Chondrocyte (in vitro differentiated cells): ENCODE measurements at regions not wholly inside any gene's neighbourhood (a gene's known extent, or its start where the extent isn't known, plus 50 kb on each side); places are given as distances from the start of the nearest gene placed in this dataset.

ENCODE experiments used
- DNase-seq: peaks from one replicate; pipeline ENCODE4 v3.0.0; 2021; ENCODE audit warnings: mixed read lengths, low spot score
- H3K27ac Mint-ChIP-seq: one replicate; pipeline ENCODE4 v1.8.0; 2021; ENCODE audit warnings: mild to moderate bottlenecking, moderate library complexity, mixed read lengths; ENCODE audit not compliant: unreplicated experiment
- H3K27me3 Mint-ChIP-seq: 2 replicates; pipeline ENCODE4 v1.8.0; 2021; ENCODE audit warnings: low read depth, mixed read lengths
- H3K36me3 Mint-ChIP-seq: 2 replicates; pipeline ENCODE4 v1.8.0; 2021; ENCODE audit warnings: low read depth, mixed read lengths
- H3K4me1 Mint-ChIP-seq: 2 replicates; pipeline ENCODE4 v1.8.0; 2021; ENCODE audit warnings: low read depth, mild to moderate bottlenecking, mixed read lengths
- H3K4me3 Mint-ChIP-seq: one replicate; pipeline ENCODE4 v1.8.0; 2021; ENCODE audit warnings: mild to moderate bottlenecking, moderate library complexity, mixed read lengths; ENCODE audit not compliant: unreplicated experiment
- H3K9me3 Mint-ChIP-seq: 2 replicates; pipeline ENCODE4 v1.8.0; 2021; ENCODE audit warnings: low read depth, mixed read lengths
- TF ChIP-seq, protein P1 (sequence below): fragments of 200-600 bp; sonication (generic); IDR thresholded peaks from 2 replicates; pipeline ENCODE4 v1.5.0; 2021; ENCODE audit warnings: antibody characterized with exemption, mild to moderate bottlenecking, moderate library complexity

GRCh38 chr6:168877821-168878282 lies 375.8 kb downstream of the THBS2 start:
- no peak overlapping the region for H3K4me3 Mint-ChIP-seq
- TF ChIP-seq, protein P1, sequence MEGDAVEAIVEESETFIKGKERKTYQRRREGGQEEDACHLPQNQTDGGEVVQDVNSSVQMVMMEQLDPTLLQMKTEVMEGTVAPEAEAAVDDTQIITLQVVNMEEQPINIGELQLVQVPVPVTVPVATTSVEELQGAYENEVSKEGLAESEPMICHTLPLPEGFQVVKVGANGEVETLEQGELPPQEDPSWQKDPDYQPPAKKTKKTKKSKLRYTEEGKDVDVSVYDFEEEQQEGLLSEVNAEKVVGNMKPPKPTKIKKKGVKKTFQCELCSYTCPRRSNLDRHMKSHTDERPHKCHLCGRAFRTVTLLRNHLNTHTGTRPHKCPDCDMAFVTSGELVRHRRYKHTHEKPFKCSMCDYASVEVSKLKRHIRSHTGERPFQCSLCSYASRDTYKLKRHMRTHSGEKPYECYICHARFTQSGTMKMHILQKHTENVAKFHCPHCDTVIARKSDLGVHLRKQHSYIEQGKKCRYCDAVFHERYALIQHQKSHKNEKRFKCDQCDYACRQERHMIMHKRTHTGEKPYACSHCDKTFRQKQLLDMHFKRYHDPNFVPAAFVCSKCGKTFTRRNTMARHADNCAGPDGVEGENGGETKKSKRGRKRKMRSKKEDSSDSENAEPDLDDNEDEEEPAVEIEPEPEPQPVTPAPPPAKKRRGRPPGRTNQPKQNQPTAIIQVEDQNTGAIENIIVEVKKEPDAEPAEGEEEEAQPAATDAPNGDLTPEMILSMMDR, result no peak
- H3K4me1 Mint-ChIP-seq, result peaks cover 6% of the 10 kb centered on the region
- H3K9me3 Mint-ChIP-seq, result no peaks in the 10 kb centered on the region
- peaks cover 48% of the 10 kb centered on the region for H3K27me3 Mint-ChIP-seq
- H3K27ac Mint-ChIP-seq, result no peak overlapping the region
- no peak for DNase-seq
- no peaks in the 10 kb centered on the region for H3K36me3 Mint-ChIP-seq

GRCh38 chr6:168876956-168877355 lies 376.7 kb downstream of the THBS2 start:
- TF ChIP-seq, protein P1, result no peak
- DNase-seq, result no peak
- H3K27ac Mint-ChIP-seq, result no peak overlapping the region
- no peaks in the 10 kb centered on the region for H3K36me3 Mint-ChIP-seq
- no peak overlapping the region for H3K4me3 Mint-ChIP-seq
- peaks cover 51% of the 10 kb centered on the region for H3K27me3 Mint-ChIP-seq
- H3K4me1 Mint-ChIP-seq, result peaks cover 6% of the 10 kb centered on the region
- no peaks in the 10 kb centered on the region for H3K9me3 Mint-ChIP-seq

- Mint-ChIP-seq H3K27ac (no peak overlapping the region), H3K4me3 (no peak overlapping the region), H3K9me3 (no peaks in the 10 kb centered on the region), H3K4me1 (peaks cover 6% of the 10 kb centered on the region), H3K36me3 (no peaks in the 10 kb centered on the region), H3K27me3 (peaks cover 50% of the 10 kb centered on the region)
- no peak for DNase-seq
- TF ChIP-seq, protein P1, result no peak
Measured at GRCh38 chr6:168875811-168876576, 377.7 kb downstream of the THBS2 start.

DNA sequence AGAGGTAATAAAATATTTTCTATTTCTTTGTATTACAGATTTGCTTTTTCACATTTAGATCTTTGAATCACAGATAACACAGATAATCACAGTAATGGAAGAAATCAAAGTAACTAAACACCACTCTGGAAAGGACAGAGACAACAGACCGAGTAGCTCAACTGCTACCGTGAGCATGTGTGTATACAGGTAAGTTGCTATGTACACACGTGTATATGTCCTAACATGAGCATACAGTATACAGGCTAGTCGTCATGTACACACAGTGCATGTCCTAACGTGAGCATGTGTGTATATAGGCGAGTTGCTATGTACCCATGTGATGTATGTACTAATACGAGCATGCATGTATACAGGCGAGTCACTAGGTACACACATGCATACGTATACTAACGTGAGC lies 379.0 kb downstream of the THBS2 start:
- peaks cover 43% of the 10 kb centered on the region for H3K27me3 Mint-ChIP-seq
- H3K36me3 Mint-ChIP-seq, result no peaks in the 10 kb centered on the region
- DNase-seq, result no peak
- TF ChIP-seq, protein P1, result no peak
- no peak overlapping the region for H3K27ac Mint-ChIP-seq
- H3K9me3 Mint-ChIP-seq, result no peaks in the 10 kb centered on the region
- H3K4me3 Mint-ChIP-seq, result no peak overlapping the region
- H3K4me1 Mint-ChIP-seq, result peaks cover 6% of the 10 kb centered on the region

GRCh38 chr6:168873278-168874190 lies 380.1 kb downstream of the THBS2 start:
- Mint-ChIP-seq H3K27ac (no peak overlapping the region), H3K9me3 (no peaks in the 10 kb centered on the region), H3K4me1 (peaks cover 6% of the 10 kb centered on the region), H3K36me3 (no peaks in the 10 kb centered on the region), H3K4me3 (no peak overlapping the region), H3K27me3 (peaks cover 43% of the 10 kb centered on the region)
- DNase-seq, result no peak
- TF ChIP-seq, protein P1, result no peak
